Ammon's horn (tissue), 1 donor: ENCODE measurements at regions not wholly inside any gene's neighbourhood (a gene's known extent, or its start where the extent isn't known, plus 50 kb on each side); places are given as distances from the start of the nearest gene placed in this dataset.

ENCODE experiments used
- DNase-seq: peaks from one replicate; pipeline ENCODE4 v3.0.0-alpha.2; 2016; ENCODE audit warnings: low spot score

GRCh38 chr4:58688568-58688967, 1578.4 kb upstream of the IGFBP7 start:
- no peak for DNase-seq

DNA sequence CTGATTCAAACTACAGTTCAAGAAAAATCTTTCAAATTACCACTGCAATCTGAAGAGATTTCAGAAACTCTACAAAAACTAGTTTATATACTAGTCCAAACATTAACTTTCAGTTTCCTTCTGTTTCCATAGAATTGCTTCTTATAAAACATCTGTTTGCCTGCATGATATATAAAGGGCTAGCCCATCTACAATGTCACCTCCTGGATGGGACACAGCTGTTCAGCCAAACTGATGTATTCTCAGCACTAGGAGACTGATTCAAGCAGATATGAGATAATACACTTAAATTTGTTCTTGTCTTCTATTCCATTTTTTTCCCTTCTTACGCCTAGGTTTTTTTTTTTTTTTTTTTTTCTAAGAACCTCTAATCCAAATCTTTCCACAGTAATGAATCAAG, 1569.7 kb upstream of the IGFBP7 start:
- DNase-seq = no peak

DNA sequence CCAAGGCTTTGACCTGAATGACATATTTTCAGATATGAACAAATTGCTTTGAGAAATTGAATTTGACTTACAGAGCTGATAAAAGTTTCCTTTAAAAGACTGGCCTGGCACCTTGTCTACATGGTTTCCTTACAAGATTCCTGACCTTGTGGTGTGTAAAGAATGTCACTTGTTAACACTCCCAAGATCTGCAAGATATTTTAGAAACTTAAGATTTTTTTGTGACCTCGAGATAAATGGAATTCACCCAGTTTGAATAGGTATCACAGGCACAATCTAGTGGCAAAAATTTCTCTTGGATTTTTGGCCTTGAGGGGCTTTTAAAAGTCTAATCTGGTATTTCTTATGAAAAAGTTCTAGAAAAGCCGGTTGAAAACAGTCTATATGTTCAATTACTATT, 1568.9 kb upstream of the IGFBP7 start:
- DNase-seq = no peak

DNA sequence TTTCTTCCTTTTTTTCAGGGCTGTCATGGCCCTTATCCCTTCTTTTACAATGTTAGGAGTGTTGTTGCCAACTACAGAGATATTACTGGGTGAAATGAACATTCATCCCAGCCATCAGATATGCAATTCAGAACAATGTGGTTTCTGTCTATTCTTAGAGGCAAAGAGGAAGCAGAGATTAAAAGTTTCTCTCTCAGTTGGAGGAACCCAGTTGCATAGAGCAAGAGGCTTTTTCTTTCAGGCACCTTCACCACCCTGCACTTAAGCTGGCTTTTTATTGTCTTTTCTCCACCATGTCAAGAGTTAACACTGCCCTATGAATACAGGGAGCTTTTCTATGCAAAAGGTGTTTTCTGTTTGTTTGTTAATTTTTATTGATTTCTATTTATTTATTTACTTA, 1559.6 kb upstream of the IGFBP7 start:
- DNase-seq = no peak

- DNase-seq = no peak
These were observed 1555.5 kb upstream of the IGFBP7 start for GRCh38 chr4:58665649-58666048.

- DNase-seq = peak; percentile 48
These were observed 1548.5 kb upstream of the IGFBP7 start for GRCh38 chr4:58658701-58659100.

DNA sequence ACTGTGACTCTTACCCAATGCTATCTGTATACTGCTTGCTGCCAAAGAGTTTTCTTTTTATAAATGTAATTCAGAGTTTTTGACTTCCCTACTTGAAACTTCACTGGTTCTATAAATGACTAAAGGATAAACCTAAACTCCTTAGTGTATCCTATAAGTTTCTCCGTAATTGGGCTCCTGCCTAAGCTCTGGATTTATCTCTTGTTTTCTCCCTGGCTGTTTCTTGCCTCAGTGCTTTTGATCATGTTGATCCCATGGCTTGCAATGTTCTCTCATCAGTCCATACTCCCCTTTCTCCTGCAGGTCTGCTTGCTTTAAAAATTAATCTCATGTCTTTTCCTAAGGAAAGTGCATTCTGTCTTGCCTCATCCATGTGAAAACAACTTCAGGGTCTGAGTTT, 1543.1 kb upstream of the IGFBP7 start:
- no peak for DNase-seq

- peak; percentile 10 for DNase-seq
These were observed 1539.0 kb upstream of the IGFBP7 start for GRCh38 chr4:58649226-58649625.

- no peak for DNase-seq
These were observed 1535.9 kb upstream of the IGFBP7 start for GRCh38 chr4:58646126-58646525.

- DNase-seq = no peak
These were observed 1534.4 kb upstream of the IGFBP7 start for GRCh38 chr4:58644549-58644948.

- DNase-seq = no peak
These were observed 1526.2 kb upstream of the IGFBP7 start for GRCh38 chr4:58636381-58636780.

DNA sequence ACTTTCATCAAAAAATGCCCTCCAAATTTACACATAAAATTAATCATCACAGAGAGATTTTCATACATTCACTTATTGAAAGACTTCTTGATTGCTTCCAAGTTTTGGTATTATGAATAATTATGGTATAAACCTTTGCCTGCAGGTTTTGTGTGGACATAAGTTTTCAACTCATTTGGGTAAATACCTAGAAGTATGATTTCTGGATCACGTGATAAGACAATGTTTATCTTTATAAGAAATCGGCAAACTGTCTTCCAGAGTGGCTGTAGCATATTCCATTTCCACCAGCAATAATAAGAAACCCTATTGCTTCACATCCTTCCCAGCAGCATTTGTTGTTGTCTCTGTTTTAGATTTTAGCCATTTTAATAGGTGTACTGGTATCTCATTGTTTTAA, 1507.0 kb upstream of the IGFBP7 start:
- DNase-seq = no peak

DNA sequence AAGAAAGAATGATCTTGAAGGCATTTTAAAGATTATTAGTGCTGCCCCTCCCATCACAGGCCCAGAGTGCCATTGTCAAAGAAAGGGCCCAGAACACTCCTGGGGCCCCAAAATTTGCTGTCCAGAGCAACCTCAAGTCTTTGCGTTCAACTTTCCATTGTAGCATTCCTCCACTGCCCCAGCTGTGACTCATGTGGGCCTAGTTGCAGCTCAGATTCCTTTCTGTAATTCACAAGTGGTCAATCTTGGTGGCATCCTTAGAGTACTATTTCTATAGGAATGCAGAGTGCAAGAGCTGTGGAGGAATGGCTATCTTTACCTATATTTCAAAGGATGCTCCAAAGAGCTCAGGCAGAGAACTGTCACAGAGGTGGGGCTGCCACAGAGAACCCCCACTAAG, 1500.8 kb upstream of the IGFBP7 start:
- no peak for DNase-seq

DNA sequence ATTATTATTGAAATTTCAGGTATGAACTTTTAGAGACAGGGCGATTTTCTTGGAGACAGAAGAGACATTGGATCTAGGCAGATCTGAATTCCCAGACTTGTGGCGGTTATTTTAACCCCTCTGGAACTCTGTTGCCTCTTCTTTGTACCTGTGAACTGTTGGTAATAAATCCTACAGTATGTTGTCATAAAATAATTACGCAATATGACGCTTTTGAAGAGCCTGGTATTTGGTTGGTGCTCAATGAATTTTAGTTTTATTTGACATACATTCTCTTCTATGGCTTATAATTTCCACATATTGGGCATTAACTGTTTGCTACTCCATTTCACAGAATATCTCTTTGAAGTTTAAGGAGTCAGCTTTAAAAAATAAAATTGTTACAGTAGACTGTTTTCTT, 1496.1 kb upstream of the IGFBP7 start:
- DNase-seq = no peak

DNA sequence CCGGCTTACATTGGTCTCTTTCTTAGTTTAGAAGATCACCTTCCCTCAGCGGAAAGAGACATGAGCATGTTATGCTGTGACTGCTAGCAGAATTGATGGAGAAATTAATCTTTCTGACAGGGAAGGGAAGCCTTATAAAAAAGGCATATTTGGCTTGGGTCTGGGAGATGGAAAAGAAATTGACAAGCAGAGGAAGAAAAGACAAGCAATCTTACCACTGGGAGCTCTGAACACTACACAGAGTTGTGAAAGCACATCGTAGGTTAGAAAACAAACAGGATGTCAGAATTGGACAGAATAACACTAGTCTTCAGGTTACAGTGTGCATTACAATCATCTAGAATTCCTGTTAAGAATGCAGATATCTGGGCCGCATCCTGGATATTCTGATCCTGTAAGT, 1493.8 kb upstream of the IGFBP7 start:
- DNase-seq = no peak

DNA sequence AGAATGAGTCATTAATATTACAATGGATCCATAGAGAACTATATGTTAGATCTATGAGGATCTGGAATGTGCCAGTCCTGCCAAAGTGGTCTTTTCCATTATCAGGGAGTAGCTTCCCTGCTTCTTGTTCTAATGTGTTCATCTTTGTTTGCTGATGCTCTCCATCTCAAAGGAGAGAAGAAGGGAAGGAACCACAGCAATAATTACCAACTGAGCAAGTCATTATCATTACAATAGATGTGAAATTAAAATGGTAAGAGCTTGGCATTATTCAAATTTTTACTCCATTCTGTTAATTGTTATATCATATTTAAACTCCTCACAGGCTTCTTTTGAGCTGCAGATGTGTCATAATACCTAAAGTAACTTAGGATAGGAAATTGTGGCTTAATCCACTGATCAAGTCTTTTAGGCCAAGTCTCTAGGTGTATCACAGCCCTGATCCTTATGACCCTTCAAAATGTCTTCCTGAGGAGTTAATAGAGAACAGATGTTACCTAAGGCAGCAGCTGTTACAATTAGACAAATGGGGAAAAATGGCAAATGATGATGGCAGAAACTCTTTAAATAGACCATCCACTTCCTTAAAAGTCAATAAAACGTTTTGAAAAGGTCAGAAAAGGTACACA, 1492.7 kb upstream of the IGFBP7 start:
- DNase-seq = no peak

- no peak for DNase-seq
These were observed 1491.8 kb upstream of the IGFBP7 start for GRCh38 chr4:58602022-58602421.

GRCh38 chr4:58600290-58600689, 1490.1 kb upstream of the IGFBP7 start:
- DNase-seq = no peak

DNA sequence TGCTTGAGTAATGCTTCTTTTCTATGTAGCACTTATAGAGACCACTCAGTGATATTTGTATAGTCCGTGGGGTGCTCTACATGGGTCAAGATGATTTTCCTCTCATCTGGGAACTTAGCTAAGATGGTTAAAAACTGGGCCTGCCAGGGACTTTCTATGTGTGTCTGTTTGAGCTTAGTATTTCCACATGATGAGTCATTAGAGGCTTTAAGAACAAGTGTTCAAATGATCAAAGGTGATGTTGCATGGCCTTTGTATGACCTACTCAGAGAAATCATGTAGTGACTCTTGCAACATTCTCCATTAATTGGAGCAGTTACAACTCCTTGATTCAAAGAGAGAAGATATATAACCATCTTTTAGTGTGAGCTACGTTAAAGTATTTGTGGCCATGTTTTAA, 1480.5 kb upstream of the IGFBP7 start:
- DNase-seq = no peak

DNA sequence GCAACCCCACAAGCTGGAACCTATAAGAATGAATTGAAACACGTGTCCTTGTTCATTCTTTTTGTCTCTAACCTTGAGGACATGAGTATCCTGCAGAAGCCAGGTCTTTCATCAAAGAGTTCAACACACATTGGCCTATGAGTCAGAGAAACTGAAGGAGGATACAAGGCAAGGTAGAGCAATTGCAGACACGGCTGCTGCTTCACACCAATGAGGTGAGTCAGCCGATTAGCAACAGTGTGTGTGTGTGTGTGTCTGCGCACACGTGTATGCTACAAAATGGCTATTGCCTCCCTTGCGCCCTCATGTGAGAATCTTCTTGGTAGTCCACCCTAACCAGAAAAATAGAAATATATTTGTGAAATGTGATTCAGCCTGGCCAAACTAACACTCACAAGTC, 1477.7 kb upstream of the IGFBP7 start:
- DNase-seq = no peak

GRCh38 chr4:58566260-58566659, 1456.1 kb upstream of the IGFBP7 start:
- DNase-seq = no peak

- no peak for DNase-seq
These were observed 1454.7 kb upstream of the IGFBP7 start for GRCh38 chr4:58564695-58565475.

GRCh38 chr4:58561170-58561569, 1451.0 kb upstream of the IGFBP7 start:
- DNase-seq = no peak

DNA sequence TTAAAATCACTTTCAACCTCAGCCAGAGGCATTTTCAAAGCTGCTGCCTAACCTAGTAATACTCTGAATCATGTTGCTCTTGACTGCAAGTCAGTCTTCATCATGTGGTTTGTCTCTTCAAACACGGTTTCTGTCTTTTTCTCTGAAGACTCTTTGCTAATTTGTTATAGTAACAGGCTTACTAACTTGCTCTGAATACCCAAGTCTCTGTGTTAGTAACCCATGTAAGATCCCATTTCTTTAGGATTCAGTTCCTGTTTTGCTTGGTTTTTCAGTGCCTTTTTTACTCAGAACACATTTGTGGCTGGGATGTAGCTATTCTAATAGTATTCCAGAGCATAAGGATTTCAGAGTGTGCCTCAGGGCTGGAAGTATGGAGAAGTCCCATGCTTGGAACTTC, 1450.6 kb upstream of the IGFBP7 start:
- DNase-seq = no peak
